Cardiac muscle cell (in vitro differentiated cells and primary cell): ENCODE measurements at regions not wholly inside any gene's neighbourhood (a gene's known extent, or its start where the extent isn't known, plus 50 kb on each side); places are given as distances from the start of the nearest gene placed in this dataset.

Experiments
- DNase-seq, 2 donors: peaks; one replicate each; pipeline versions ENCODE4 v3.0.0 to v3.0.0-alpha.2; 2010 to 2017; ENCODE audit warnings: low read depth in 1 of 2, low spot score in 1 of 2
- H3K27ac ChIP-seq: fragments of 200-600 bp; sonication (generic); 2 replicates; pipeline ENCODE4 v1.5.1; 2016
- H3K27me3 ChIP-seq: fragments of 200-600 bp; sonication (generic); 2 replicates; pipeline ENCODE4 v1.6.0; 2016; ENCODE audit warnings: control low read depth
- H3K36me3 ChIP-seq: fragments of 200-600 bp; sonication (generic); 2 replicates; pipeline ENCODE4 v1.5.1; 2016; ENCODE audit warnings: control low read depth
- H3K4me1 ChIP-seq: fragments of 200-600 bp; sonication (generic); 2 replicates; pipeline ENCODE4 v1.8.1; 2017; ENCODE audit warnings: low read depth, mild to moderate bottlenecking, mixed run types
- H3K4me3 ChIP-seq: fragments of 200-600 bp; sonication (generic); 2 replicates; pipeline ENCODE4 v1.5.1; 2016; ENCODE audit warnings: mild to moderate bottlenecking
- H3K9me3 ChIP-seq: fragments of 200-600 bp; sonication (generic); 2 replicates; pipeline ENCODE4 v1.5.1; 2017; ENCODE audit warnings: low read depth, mild to moderate bottlenecking, control low read depth
- CTCF ChIP-seq: IDR thresholded peaks from 2 replicates; pipeline ENCODE4 v1.5.1; 2012; ENCODE audit warnings: low read depth, mild to moderate bottlenecking, low read length

DNA sequence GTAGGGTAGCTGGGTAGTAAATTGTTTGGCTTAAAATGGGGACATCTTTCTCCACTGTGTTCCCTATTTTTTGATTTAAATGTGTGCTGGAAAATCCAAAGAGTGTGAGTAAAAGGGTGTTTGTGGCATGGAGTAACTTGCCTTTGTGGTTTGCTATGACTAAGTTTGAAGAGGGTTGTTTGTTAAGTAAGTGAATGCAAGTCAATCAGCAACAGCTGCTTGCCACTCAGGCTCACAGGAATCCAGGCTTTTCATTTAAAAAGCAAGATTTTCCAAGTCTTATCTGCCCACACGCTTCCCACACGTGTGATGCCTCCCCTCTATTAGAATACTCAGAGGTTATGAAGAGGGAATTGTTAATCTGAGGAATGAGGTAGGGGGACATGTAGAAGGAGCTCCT, 847.7 kb upstream of the RBFOX1 start:
- H3K27me3 ChIP-seq: peaks cover 33% of the 10 kb centered on the region
- H3K36me3 ChIP-seq: no peaks in the 10 kb centered on the region
- no peak for DNase-seq
- no peak overlapping the region for H3K27ac ChIP-seq
- H3K9me3 ChIP-seq: no peaks in the 10 kb centered on the region
- H3K4me1 ChIP-seq: no peaks in the 10 kb centered on the region
- H3K4me3 ChIP-seq: no peak overlapping the region
- TF ChIP-seq CTCF: no peak

- TF ChIP-seq CTCF: no peak
- H3K4me3 ChIP-seq: no peak overlapping the region
- no peaks in the 10 kb centered on the region for H3K9me3 ChIP-seq
- H3K27me3 ChIP-seq: peaks cover 33% of the 10 kb centered on the region
- DNase-seq: no peak
- H3K36me3 ChIP-seq: no peaks in the 10 kb centered on the region
- no peaks in the 10 kb centered on the region for H3K4me1 ChIP-seq
- H3K27ac ChIP-seq: no peak overlapping the region
These were observed 848.6 kb upstream of the RBFOX1 start for GRCh38 chr16:6484081-6484480.

GRCh38 chr16:6483469-6484033, 849.1 kb upstream of the RBFOX1 start:
- H3K27ac ChIP-seq: no peak overlapping the region

GRCh38 chr16:6482696-6483468, 849.8 kb upstream of the RBFOX1 start:
- DNase-seq: no peak
- H3K36me3 ChIP-seq: no peaks in the 10 kb centered on the region
- no peaks in the 10 kb centered on the region for H3K4me1 ChIP-seq
- peaks cover 33% of the 10 kb centered on the region for H3K27me3 ChIP-seq
- H3K4me3 ChIP-seq: no peak overlapping the region
- H3K9me3 ChIP-seq: no peaks in the 10 kb centered on the region
- H3K27ac ChIP-seq: no peak overlapping the region
- TF ChIP-seq CTCF: no peak

More at GRCh38 chr16:6483469-6484033, 849.1 kb upstream of the RBFOX1 start:
- H3K36me3 ChIP-seq: no peaks in the 10 kb centered on the region
- no peak overlapping the region for H3K4me3 ChIP-seq
- no peaks in the 10 kb centered on the region for H3K9me3 ChIP-seq
- peaks cover 33% of the 10 kb centered on the region for H3K27me3 ChIP-seq
- TF ChIP-seq CTCF: no peak
- no peaks in the 10 kb centered on the region for H3K4me1 ChIP-seq
- peak in 1 of 2 donors; percentile 62 for DNase-seq

DNA sequence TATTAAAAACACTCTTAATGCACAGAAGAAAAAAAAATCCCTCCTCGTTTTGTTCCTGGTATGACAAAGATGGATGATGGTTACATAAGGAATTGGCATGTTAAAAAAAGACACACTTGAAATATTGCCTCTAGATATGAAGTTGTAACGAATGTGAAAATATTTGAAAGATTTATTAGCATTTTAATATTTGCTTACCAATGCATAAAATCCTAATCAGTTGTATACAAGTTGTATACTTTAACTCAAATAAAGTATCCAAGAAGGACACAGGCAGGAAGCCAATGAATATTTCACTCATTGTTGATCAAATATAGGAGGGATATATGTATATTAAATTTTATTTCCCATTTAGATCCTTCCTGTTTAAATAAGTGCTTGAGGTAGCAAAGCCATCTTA, 850.8 kb upstream of the RBFOX1 start:
- H3K27ac ChIP-seq: no peak overlapping the region
- no peak for DNase-seq
- TF ChIP-seq CTCF: no peak
- no peaks in the 10 kb centered on the region for H3K4me1 ChIP-seq
- peaks cover 33% of the 10 kb centered on the region for H3K27me3 ChIP-seq
- H3K4me3 ChIP-seq: no peak overlapping the region
- H3K36me3 ChIP-seq: no peaks in the 10 kb centered on the region
- H3K9me3 ChIP-seq: no peaks in the 10 kb centered on the region
